OCI-LY7 (cell line): ENCODE measurements at regions not wholly inside any gene's neighbourhood (a gene's known extent, or its start where the extent isn't known, plus 50 kb on each side); places are given as distances from the start of the nearest gene placed in this dataset.

Experiments
- BruUV-seq: library from RNA; stranded (reverse); fragments of 400-500 nt; replicated peaks from 2 replicates; lab custom pipeline; 2021; lab: Mats Ljungman, UMichigan
- CTCF ChIA-PET: fragments of 300-600 bp; sonication (Branson Sonifier 250); formaldehyde crosslinking; loops from one replicate; lab custom pipeline; 2022; ENCODE audit warnings: antibody characterized with exemption; ENCODE audit not compliant: unreplicated experiment; lab: Charles Lee
- POLR2A ChIA-PET: fragments of 300-600 bp; sonication (Branson Sonifier 250); formaldehyde crosslinking; loops from one replicate; lab custom pipeline; 2022; ENCODE audit warnings: antibody characterized with exemption; lab: Charles Lee
- DNase-seq: peaks from one replicate; pipeline ENCODE4 v3.0.0-alpha.2; 2015; ENCODE audit warnings: low spot score
- H2AFZ ChIP-seq: fragments of 200-600 bp; sonication (generic), shearing (Covaris generic); 2 replicates; pipeline ENCODE4 v1.6.1; 2014; ENCODE audit warnings: mild to moderate bottlenecking, antibody characterized with exemption, low read length, moderate library complexity
- H3K27ac ChIP-seq: fragments of 200-600 bp; sonication (generic); 2 replicates; pipeline ENCODE4 v1.5.1; 2014; ENCODE audit warnings: mixed run types, low read depth, mild to moderate bottlenecking, moderate library complexity, low read length, inconsistent platforms; ENCODE audit not compliant: poor library complexity, severe bottlenecking
- H3K36me3 ChIP-seq: fragments of 200-600 bp; sonication (generic); 2 replicates; pipeline ENCODE4 v1.6.1; 2014; ENCODE audit warnings: mild to moderate bottlenecking, antibody characterized with exemption, low read length, moderate library complexity, mixed read lengths; ENCODE audit not compliant: insufficient read depth
- H3K4me1 ChIP-seq: fragments of 200-600 bp; sonication (generic); 2 replicates; pipeline ENCODE4 v1.5.1; 2014; ENCODE audit warnings: mild to moderate bottlenecking, low read length; ENCODE audit not compliant: insufficient read depth, poor library complexity, severe bottlenecking
- H3K4me2 ChIP-seq: fragments of 200-600 bp; sonication (generic); 2 replicates; pipeline ENCODE4 v1.6.1; 2014; ENCODE audit warnings: mild to moderate bottlenecking, low read length
- H3K4me3 ChIP-seq: fragments of 200-600 bp; sonication (generic); 2 replicates; pipeline ENCODE4 v1.5.1; 2014; ENCODE audit warnings: mild to moderate bottlenecking, low read depth, low read length; ENCODE audit not compliant: poor library complexity, severe bottlenecking
- H3K79me2 ChIP-seq: fragments of 200-600 bp; sonication (generic); 2 replicates; pipeline ENCODE4 v1.6.1; 2016; ENCODE audit warnings: low read depth, mild to moderate bottlenecking, low read length, moderate library complexity, mixed read lengths; ENCODE audit not compliant: insufficient read depth
- H3K9me2 ChIP-seq: fragments of 200-600 bp; sonication (generic); 2 replicates; pipeline ENCODE4 v1.6.1; 2016; ENCODE audit warnings: mild to moderate bottlenecking, low read length, mixed read lengths; ENCODE audit not compliant: insufficient read depth
- H3K9me3 ChIP-seq: fragments of 200-600 bp; sonication (generic); 2 replicates; pipeline ENCODE4 v1.6.1; 2014; ENCODE audit warnings: mild to moderate bottlenecking, mixed run types, low read length, mixed read lengths
- H4K20me1 ChIP-seq: fragments of 200-600 bp; sonication (generic); 2 replicates; pipeline ENCODE4 v1.6.1; 2014; ENCODE audit warnings: mild to moderate bottlenecking, antibody characterized with exemption, low read length, moderate library complexity, mixed read lengths; ENCODE audit not compliant: insufficient read depth
- CTCF ChIP-seq: fragments of 200-600 bp; sonication (generic); conservative IDR thresholded peaks from 2 replicates; pipeline ENCODE4 v1.5.1; 2014; ENCODE audit warnings: mild to moderate bottlenecking, antibody characterized with exemption, low read length, moderate library complexity, mixed read lengths
- EZH2phosphoT487 ChIP-seq: fragments of 200-600 bp; sonication (generic); IDR thresholded peaks from 2 replicates; pipeline ENCODE4 v1.6.1; 2018; ENCODE audit warnings: low read depth, borderline replicate concordance, mild to moderate bottlenecking, mixed run types, antibody characterized with exemption, low read length, moderate library complexity, mixed read lengths
- intact Hi-C: fragments of 100-400 bp; cut with micrococcal nuclease; formaldehyde crosslinking; loops from one replicate; pipeline ENCODE4 v1.10.0; 2022; ENCODE audit not compliant: unreplicated experiment

- BruUV-seq, result no TSS peak
- Histone ChIP-seq H4K20me1 (no peaks in the 10 kb centered on the region), H3K9me3 (0 out of 2 replicates have a peak, but pooled peaks cover 10% of the 10 kb centered on the region), H3K4me1 (no peaks in the 10 kb centered on the region), H2AFZ (no peak overlapping the region), H3K79me2 (no peaks in the 10 kb centered on the region), H3K9me2 (no peaks in the 10 kb centered on the region), H3K4me3 (no peak overlapping the region), H3K36me3 (no peaks in the 10 kb centered on the region), H3K4me2 (no peak overlapping the region), H3K27ac (no peak overlapping the region)
- intact Hi-C loops, result no loop called here
- TF ChIP-seq EZH2phosphoT487 (no peak), CTCF (no peak)
- ChIA-PET CTCF (no interaction called here), POLR2A (no interaction called here)
- DNase-seq, result no peak
Observed at GRCh38 chr14:27077710-27078109, 479.9 kb upstream of the NOVA1 start.

- Histone ChIP-seq H3K4me1 (no peaks in the 10 kb centered on the region), H3K9me2 (no peaks in the 10 kb centered on the region), H3K4me2 (no peak overlapping the region), H3K79me2 (no peaks in the 10 kb centered on the region), H3K27ac (no peak overlapping the region), H2AFZ (no peak overlapping the region), H3K36me3 (no peaks in the 10 kb centered on the region), H4K20me1 (no peaks in the 10 kb centered on the region), H3K9me3 (0 out of 2 replicates have a peak, but pooled peaks cover 10% of the 10 kb centered on the region), H3K4me3 (no peak overlapping the region)
- no TSS peak for BruUV-seq
- DNase-seq, result no peak
- POLR2A ChIA-PET, result no interaction called here
- intact Hi-C loops, result no loop called here
- TF ChIP-seq CTCF (no peak), EZH2phosphoT487 (no peak)
- CTCF ChIA-PET, result no interaction called here
Observed at GRCh38 chr14:27078191-27078590, 480.4 kb upstream of the NOVA1 start.

- Histone ChIP-seq H3K4me3 (no peak overlapping the region), H3K4me2 (no peak overlapping the region), H4K20me1 (no peaks in the 10 kb centered on the region), H3K9me3 (0 out of 2 replicates have a peak, but pooled peaks cover 9% of the 10 kb centered on the region), H3K9me2 (no peaks in the 10 kb centered on the region), H3K27ac (no peak overlapping the region), H3K79me2 (no peaks in the 10 kb centered on the region), H2AFZ (no peak overlapping the region), H3K4me1 (no peaks in the 10 kb centered on the region), H3K36me3 (no peaks in the 10 kb centered on the region)
- BruUV-seq, result no TSS peak
- POLR2A ChIA-PET, result no interaction called here
- CTCF ChIA-PET, result no interaction called here
- no peak for DNase-seq
- no peak for TF ChIP-seq EZH2phosphoT487
- TF ChIP-seq CTCF, result no peak
- intact Hi-C loops, result no loop called here
Observed at GRCh38 chr14:27079716-27080115, 481.9 kb upstream of the NOVA1 start.
